Adipocyte (in vitro differentiated cells): ENCODE measurements at regions not wholly inside any gene's neighbourhood (a gene's known extent, or its start where the extent isn't known, plus 50 kb on each side); places are given as distances from the start of the nearest gene placed in this dataset.

Source experiments
- DNase-seq: peaks from one replicate; pipeline ENCODE4 v3.0.0-alpha.2; 2015; ENCODE audit warnings: low read depth
- H3K27me3 ChIP-seq: replicated peaks from 2 replicates; pipeline ENCODE4 v1.7.0; 2013; ENCODE audit warnings: mild to moderate bottlenecking, low read length, moderate library complexity; ENCODE audit not compliant: control insufficient read depth, insufficient read depth
- H3K36me3 ChIP-seq: 2 replicates; pipeline ENCODE4 v1.7.0; 2013; ENCODE audit warnings: low read length, mild to moderate bottlenecking, moderate library complexity; ENCODE audit not compliant: control insufficient read depth, insufficient read depth, severe bottlenecking
- H3K4me1 ChIP-seq: 2 replicates; pipeline ENCODE4 v1.7.0; 2013; ENCODE audit warnings: mild to moderate bottlenecking, low read length, moderate library complexity; ENCODE audit not compliant: control insufficient read depth, insufficient read depth
- H3K4me3 ChIP-seq: 2 replicates; pipeline ENCODE4 v1.7.0; 2013; ENCODE audit warnings: mild to moderate bottlenecking, low read length, moderate library complexity
- H3K9ac ChIP-seq: 2 replicates; pipeline ENCODE4 v1.7.0; 2013; ENCODE audit warnings: mild to moderate bottlenecking, low read length, moderate library complexity
- H3K9me3 ChIP-seq: 2 replicates; pipeline ENCODE4 v1.7.0; 2013; ENCODE audit warnings: mild to moderate bottlenecking, low read length, moderate library complexity; ENCODE audit not compliant: control insufficient read depth

DNA sequence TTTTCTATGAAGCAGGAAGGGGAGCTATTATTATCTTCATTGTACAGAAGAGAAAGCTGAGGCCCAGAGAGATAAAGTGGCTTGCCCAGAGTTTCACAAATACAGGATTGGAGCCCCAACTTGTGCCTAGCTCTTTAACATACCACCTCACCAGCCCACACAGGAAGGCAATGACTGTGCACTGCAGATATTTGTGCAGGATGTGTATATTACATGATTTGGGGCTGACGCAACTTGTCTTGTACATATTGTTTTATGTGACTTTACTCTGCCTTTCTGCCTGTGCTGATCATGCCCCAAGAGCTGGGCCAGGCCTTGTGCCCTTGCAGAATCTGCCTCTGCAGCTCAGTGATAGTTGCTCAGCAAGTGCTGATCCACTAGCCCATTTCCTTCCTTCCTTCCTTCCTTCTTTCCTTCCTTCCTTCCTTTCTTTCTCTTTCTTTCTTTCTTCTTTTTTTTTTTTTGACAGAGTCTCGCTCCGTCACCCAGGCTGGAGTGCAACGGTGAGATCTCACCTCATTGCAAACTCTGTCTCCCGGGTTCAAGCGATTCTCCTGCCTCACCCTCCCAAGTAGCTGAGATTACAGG is 106.6 kb upstream of the TBCA start:
- H3K27me3 ChIP-seq: no peaks in the 10 kb centered on the region
- H3K4me3 ChIP-seq: no peak overlapping the region
- no peaks in the 10 kb centered on the region for H3K9me3 ChIP-seq
- H3K9ac ChIP-seq: no peak overlapping the region
- H3K36me3 ChIP-seq: no peaks in the 10 kb centered on the region
- DNase-seq: peak; percentile 62
- H3K4me1 ChIP-seq: peaks cover 10% of the 10 kb centered on the region

DNA sequence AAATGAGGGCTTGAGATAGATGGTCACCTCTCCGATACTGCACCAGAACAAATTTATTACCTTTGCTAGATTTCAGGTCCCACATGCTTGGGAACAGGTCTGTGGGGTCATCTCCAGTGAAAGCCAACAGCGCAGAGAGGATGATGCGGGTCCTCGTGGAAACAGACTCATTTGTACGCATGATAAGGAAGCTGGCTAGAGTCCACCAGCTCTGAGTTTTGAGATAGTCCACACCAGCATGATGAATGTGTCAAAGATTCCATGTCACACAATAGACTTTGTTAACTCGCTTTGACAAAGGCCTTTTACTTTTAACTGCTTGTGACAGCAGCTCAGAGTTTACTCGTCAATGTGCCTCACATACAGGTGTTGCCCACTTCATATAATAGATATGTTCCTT is 105.4 kb upstream of the TBCA start:
- no peaks in the 10 kb centered on the region for H3K36me3 ChIP-seq
- no peaks in the 10 kb centered on the region for H3K9me3 ChIP-seq
- H3K4me3 ChIP-seq: no peak overlapping the region
- no peak overlapping the region for H3K9ac ChIP-seq
- no peaks in the 10 kb centered on the region for H3K27me3 ChIP-seq
- no peak for DNase-seq
- H3K4me1 ChIP-seq: peaks cover 19% of the 10 kb centered on the region

- H3K36me3 ChIP-seq: no peaks in the 10 kb centered on the region
- peaks cover 21% of the 10 kb centered on the region for H3K4me1 ChIP-seq
- H3K9ac ChIP-seq: no peak overlapping the region
- H3K9me3 ChIP-seq: no peaks in the 10 kb centered on the region
- H3K4me3 ChIP-seq: no peak overlapping the region
- no peak for DNase-seq
- no peaks in the 10 kb centered on the region for H3K27me3 ChIP-seq
These were observed 101.6 kb upstream of the TBCA start for GRCh38 chr5:77877516-77878355.

DNA sequence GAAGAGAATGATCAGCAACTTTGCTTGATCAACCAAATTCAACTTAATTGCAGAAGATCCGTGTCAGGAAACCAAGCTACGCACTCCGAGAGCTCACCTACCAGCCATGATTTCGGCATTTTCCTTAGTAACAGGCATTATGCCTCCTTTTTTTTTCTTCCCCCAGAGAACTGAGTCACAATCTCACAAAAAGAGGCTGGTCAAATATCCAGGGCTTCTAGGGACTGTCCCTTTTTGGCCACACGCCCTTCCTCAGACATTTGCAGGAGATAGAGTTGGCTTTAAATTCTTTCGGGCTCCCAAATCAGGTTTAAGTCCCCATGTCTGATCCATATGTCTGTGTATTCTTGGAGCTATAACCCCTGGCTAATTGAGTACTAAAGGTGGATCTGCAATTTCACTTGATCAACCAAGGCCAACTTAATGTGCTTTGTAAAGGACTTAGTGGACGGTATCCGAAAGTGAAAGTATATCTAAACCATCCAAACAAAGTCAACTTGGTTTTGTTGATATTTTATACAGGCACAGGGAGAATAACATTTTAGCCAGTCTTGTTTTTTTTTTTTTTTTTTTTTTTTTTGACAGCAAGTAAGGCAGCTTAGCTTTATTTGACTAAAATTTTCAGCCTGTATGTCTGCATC is 100.8 kb upstream of the TBCA start:
- H3K9me3 ChIP-seq: no peaks in the 10 kb centered on the region
- H3K27me3 ChIP-seq: no peaks in the 10 kb centered on the region
- H3K4me1 ChIP-seq: peaks cover 18% of the 10 kb centered on the region
- H3K4me3 ChIP-seq: peak overlapping the region; percentile 65
- H3K36me3 ChIP-seq: no peaks in the 10 kb centered on the region
- peak; percentile 18 for DNase-seq
- no peak overlapping the region for H3K9ac ChIP-seq

GRCh38 chr5:77876316-77876715 is 100.2 kb upstream of the TBCA start:
- Histone ChIP-seq H3K9ac (no peak overlapping the region), H3K9me3 (no peaks in the 10 kb centered on the region), H3K36me3 (no peaks in the 10 kb centered on the region), H3K4me1 (peaks cover 18% of the 10 kb centered on the region), H3K27me3 (no peaks in the 10 kb centered on the region), H3K4me3 (no peak overlapping the region)
- DNase-seq: no peak

GRCh38 chr5:77874691-77875090 is 98.6 kb upstream of the TBCA start:
- H3K27me3 ChIP-seq: no peaks in the 10 kb centered on the region
- peaks cover 13% of the 10 kb centered on the region for H3K4me1 ChIP-seq
- no peak overlapping the region for H3K4me3 ChIP-seq
- H3K9ac ChIP-seq: no peak overlapping the region
- H3K36me3 ChIP-seq: no peaks in the 10 kb centered on the region
- H3K9me3 ChIP-seq: no peaks in the 10 kb centered on the region
- no peak for DNase-seq

GRCh38 chr5:77873239-77873638 is 97.1 kb upstream of the TBCA start:
- Histone ChIP-seq H3K4me3 (no peak overlapping the region), H3K9me3 (no peaks in the 10 kb centered on the region), H3K27me3 (no peaks in the 10 kb centered on the region), H3K9ac (no peak overlapping the region), H3K4me1 (peaks cover 13% of the 10 kb centered on the region), H3K36me3 (no peaks in the 10 kb centered on the region)
- DNase-seq: no peak

DNA sequence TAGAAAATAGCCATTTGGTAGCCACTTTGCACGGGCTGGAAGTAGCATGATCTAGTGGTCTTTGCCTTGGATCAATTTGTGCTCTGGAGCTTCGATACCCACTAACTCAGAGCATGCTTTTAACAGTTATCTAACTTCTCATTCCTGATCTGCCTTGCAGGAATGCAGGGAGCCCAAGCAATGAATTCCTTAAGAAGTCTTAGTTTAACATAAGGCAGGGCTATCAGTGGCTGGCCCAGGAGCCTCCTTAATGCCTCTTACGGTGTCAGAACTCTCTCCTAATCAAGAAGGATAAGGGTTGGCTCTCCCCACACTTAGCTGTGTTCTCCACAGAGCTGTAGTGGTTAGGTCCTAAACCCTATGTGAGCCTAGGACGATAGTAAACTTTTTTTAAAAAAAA is 95.8 kb upstream of the TBCA start:
- Histone ChIP-seq H3K4me3 (no peak overlapping the region), H3K4me1 (peaks cover 8% of the 10 kb centered on the region), H3K27me3 (no peaks in the 10 kb centered on the region), H3K9me3 (no peaks in the 10 kb centered on the region), H3K36me3 (no peaks in the 10 kb centered on the region), H3K9ac (no peak overlapping the region)
- DNase-seq: no peak

GRCh38 chr5:77871016-77871415 is 94.9 kb upstream of the TBCA start:
- no peaks in the 10 kb centered on the region for H3K4me1 ChIP-seq
- H3K27me3 ChIP-seq: no peaks in the 10 kb centered on the region
- no peak for DNase-seq
- no peak overlapping the region for H3K4me3 ChIP-seq
- no peaks in the 10 kb centered on the region for H3K36me3 ChIP-seq
- no peaks in the 10 kb centered on the region for H3K9me3 ChIP-seq
- no peak overlapping the region for H3K9ac ChIP-seq

DNA sequence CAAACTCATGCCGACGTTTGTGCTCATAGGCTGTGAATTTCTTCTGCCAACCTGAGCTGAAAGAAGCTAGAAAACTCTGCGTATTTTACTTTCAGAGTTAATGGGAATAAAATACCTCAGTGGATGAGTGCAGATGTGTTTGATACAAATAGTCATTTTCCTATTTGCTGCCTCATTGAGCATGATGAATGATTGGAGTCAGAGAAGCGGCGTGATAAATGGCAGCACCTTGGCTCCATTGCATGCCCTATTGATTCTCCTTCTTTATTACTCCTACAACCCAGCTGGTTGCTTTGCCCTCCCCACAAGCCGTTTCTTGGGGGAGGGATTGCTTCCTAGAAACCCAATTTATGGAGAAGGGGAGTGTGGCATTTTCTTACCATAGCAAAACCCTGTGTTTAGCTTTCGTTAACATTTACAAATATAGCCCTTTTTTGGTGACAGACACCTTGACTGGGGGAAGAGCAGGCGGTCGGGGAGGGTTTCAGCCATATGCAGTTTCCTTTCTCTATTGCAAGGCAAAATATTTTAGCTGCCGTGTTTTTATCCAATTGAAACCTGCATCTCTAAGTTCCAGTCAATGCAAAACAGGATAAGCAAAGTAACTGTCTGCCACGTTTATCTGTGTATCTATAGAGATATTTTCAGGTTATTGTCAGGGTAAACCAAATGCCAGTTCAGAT is 93.1 kb upstream of the TBCA start:
- no peak for DNase-seq
- Histone ChIP-seq H3K9me3 (no peaks in the 10 kb centered on the region), H3K27me3 (no peaks in the 10 kb centered on the region), H3K4me1 (no peaks in the 10 kb centered on the region), H3K36me3 (no peaks in the 10 kb centered on the region), H3K9ac (no peak overlapping the region), H3K4me3 (no peak overlapping the region)

GRCh38 chr5:77867914-77868313 is 91.8 kb upstream of the TBCA start:
- DNase-seq: no peak
- no peaks in the 10 kb centered on the region for H3K36me3 ChIP-seq
- H3K27me3 ChIP-seq: no peaks in the 10 kb centered on the region
- no peak overlapping the region for H3K9ac ChIP-seq
- H3K9me3 ChIP-seq: no peaks in the 10 kb centered on the region
- H3K4me3 ChIP-seq: no peak overlapping the region
- H3K4me1 ChIP-seq: peaks cover 5% of the 10 kb centered on the region
